Stimulated activated CD8-positive, alpha-beta memory T cell treated with anti-CD3 and anti-CD28 coated beads, Interleukin-7, amount 100 ng/mL, for 48 hours (primary cell): ENCODE measurements at regions not wholly inside any gene's neighbourhood (a gene's known extent, or its start where the extent isn't known, plus 50 kb on each side); places are given as distances from the start of the nearest gene placed in this dataset.
A peak's percentile ranks its signal among the peaks of the same experiment; 100 is the strongest.
"Not testable (repeated sequence)": the region's sequence is repeated elsewhere in the genome, so short reads cannot be mapped to it uniquely, and the experiment has no call there.

Experiments
- DNase-seq, 2 donors: peaks; one replicate each; pipeline ENCODE4 v3.0.0-alpha.2; 2020; ENCODE audit warnings: low read depth in 1 of 2; ENCODE audit errors: extremely low read depth in 1 of 2

DNA sequence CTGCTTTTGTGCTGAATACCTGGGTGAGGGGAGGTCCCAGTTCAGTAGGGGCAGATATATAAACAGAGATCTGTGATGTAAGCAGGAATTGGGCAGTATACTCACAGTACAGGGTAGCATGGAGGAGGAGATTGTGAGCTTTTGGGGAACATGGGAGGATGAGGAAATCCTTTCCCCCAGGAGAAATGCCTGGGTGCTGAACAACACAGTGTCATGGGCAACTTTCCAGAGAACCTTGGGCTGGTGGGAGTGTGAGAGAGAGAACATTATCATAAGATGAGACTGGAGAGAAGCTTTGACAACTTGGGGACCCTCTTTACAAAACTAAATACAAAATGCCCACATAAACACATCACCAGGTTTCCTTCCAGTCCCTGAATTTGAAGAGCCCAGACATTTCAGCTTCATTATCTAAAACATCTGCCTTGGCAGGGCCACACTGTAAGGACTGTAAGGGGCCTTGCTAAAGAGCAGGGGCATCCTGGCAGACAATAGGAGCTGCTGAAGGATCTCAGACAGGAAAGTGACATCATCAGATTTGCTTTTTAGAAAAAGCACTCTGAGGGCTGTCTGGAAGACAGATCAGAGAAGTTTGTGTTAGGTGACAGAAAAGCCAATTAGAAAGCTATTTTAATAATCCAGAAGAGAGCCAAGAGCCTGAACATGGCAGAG lies 105.1 kb upstream of the FOXN2 start:
- DNase-seq = no peak

DNA sequence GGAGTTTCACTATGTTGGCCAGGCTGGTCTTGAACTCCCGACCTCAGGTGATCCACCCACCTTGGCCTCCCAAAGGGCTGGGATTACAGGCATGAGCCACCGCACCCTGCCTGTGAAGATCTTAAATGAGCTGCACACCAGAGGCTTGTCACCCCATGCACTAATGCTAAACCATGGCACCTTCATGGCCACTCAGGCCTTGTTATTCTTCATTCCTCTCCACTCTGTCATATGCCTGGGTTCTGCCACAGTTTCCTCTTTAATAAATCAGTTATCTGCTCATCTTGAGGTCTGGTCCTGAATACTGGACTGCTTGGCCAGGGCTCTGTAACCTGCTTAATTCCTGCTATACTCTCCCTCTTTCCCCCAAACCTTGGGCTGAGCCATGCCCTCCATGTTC lies 104.3 kb upstream of the FOXN2 start:
- DNase-seq = no peak

DNA sequence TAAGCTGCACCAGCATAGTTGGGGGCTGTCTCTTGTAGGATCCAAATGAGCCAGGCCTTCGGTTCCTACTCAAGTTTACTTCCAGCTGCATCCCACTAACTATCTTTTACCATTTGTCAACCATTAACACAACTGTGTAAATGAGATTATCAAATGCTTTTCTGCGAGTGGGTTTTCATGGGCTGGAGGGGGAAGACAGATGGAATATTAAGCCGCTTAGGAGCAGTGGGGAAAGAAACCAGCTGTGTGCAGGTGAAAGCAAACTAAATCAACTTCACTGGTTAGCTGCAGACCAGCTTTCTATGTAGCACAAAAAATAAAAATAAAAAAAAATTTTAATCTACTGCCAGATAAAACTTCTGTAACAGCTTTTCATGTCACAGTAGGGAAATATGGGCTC lies 100.8 kb upstream of the FOXN2 start:
- no peak for DNase-seq

DNA sequence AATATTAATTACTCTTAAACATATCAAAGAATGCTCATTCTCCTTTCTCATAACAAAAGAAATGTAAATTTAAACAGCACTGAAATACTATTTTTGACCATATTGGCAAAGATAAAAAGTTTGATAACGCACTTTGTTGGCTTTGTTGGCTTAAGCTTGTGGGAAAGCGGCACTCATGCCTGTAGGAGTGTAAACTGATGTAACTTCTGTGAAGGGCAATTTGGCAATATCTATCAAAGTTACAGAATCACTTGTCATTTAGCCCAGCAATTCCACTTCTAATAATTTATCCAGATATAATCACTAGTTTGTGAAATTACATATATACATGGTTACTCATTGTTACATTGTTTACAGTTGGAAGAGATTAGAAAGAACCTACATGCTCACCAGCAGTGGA lies 96.3 kb upstream of the FOXN2 start:
- DNase-seq = no peak

DNA sequence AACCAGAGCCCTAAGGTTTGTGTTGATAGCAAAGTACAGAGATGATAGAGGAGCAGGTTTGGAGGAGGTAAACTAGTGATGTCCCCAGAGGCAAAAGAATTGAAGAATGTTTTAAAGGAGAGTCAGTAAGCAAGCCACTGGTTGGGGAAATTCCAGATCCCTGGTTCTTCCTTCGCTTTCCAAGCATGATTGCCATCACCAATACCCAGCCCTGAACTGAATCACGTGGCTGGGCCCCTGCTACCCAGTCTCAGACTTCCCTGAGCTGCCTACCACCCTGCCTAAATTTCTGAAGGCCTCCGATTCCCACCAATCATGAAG lies 95.3 kb upstream of the FOXN2 start:
- no peak for DNase-seq

DNA sequence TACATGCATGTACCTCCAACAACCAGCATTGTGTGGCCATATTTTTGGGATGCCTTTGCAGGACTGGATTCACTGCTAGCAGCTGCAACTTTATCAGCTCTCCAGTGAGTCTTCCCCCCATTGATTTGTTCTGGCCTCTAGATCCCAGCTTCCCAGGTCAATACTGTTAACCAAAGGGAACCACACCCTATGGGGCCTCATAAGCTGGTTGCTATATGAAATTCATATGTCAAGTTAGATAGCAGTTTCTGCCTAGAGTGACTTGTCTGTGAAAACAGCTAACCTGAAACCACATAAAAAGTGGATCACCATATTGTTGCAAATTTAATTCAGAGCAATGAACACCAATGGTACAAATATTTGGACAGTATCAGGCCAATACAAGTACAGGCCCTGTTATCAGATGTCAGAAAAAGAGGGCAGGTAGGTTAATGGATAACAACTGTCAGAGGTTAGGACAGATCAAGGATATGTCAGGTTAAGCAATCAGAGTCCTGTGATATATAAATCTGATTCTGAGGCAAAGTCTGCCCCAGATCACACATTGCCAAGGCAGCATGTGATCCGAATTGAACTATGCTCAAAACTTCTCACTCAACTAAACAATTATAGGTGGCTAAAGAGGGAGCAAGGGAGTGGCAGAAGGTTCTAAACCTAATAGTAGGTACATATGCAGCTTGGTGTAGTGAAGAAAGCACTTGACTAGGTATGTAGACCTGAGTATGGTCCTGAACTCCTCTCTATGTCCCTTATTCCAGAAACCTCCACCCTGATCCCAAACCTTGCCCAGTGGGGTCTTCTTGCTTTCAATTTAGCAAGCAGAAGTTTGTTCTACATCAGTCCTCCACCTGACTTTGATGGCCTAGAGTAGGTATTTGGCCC lies 94.7 kb upstream of the FOXN2 start:
- DNase-seq = no peak

DNA sequence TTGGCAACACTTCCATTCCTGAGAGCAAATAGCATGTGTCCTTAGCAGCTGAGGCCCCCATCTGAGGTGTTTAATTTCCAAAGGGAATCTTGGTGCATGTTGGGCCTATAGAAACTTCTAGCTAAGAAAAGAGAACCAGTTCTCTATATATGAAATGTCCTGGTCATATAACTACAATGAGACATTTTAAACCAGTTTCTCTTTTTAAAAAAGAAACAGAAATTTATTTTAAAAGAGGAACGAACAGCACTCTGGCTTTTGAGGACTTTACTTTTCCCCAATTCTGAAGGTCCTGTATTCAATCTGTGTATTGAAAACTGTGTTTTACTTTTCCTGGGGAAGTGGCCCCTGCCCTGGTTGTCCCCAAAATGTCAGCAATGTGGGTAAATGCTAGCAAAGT lies 94.0 kb upstream of the FOXN2 start:
- no peak for DNase-seq

DNA sequence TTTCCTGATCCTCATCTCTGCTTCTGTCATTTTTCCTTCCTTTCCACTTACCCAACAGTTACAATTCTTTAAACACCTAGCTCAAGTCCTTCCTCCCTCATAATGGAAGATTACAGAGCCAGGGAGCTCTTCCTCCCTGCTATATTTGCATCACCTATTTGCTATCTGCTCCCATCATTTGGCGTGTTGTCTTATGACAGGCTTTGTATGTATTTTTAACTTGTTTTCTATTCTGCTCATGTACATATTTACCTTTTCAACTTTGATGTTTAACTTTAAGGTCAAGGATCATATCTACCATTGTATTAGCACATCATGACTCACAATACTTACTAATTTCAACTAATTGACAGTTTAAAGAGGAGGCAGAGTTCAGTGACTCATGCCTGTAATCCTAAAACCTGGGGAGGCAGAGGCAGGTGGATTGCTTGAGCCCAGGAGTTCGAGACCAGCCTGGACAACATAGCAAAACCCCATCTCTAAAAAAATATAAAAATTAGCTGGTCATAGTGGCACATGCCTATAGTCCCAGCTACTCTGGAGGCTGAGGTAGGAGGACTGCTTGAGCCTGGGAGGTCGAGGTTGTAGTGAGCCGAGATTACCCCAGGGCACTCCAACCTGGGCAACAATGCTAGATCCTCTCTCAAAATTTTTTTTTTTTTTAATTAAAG lies 92.5 kb upstream of the FOXN2 start:
- DNase-seq = no peak

DNA sequence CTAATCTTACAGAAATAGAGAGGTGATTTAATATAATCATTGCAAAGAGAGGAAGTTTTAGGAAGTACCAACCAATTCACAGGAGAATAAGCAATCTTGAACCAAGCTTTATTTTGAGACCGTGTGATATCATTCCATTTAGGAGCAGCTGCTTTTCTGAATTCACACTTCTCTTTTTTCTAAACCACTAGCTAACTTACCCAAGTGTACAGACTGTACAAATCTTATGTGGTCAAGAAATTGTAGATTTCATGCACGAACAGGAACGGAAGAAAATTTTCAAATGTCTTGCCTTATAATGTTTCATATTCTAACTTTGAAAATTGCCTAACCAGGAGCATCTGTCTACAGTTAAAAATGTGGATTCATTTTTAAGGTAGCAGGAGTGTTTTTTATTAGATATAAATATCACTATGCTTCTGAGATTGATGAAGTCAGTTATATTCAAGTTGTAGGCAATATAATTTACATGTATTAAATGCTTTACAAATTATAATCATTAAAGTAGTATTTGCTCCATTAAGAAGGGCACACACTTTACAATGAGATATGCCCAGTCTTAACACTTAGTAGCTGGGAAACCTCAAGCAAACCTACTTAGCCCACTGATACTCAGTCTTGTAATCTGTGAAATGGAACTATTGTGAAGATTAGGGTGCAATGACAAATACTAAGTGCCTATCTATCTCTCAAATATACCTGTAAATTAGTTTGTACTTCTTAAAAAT lies 86.7 kb upstream of the FOXN2 start:
- no peak for DNase-seq

DNA sequence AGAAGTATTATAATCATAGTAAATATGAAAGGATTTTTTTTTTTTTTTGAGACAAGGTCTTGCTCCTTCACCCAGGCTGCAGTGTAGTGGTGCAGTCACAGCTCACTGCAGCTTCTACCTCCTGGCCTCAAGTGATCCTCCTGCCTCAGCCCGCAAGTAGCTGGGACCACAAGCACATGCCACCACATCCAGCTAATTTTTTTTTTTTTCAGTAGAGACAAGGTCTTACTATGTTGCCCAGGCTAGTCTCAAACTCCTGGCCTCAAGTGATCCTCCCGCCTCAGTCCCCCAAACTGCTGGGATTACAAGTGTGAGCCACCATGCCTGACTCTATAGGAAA lies 86.2 kb upstream of the FOXN2 start:
- DNase-seq = no peak

DNA sequence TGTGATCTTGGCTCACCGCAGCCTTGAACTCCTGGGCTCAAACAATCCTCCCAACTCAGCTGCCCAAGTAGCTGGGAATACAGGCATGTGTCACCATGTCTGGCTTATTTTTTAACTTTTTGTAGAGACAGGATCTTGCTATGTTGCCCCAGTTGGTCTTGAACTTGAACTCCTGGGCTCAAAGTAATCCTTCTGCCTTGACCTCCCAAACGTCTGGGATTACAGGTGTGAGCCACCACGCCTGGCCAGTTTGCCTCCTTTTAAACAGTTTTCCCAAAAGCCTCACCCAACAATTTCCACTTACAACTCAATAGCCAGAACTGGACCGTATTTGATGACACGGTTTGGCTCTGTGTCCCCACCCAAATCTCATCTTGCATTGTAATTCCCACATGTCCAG lies 85.4 kb upstream of the FOXN2 start:
- DNase-seq = no peak

DNA sequence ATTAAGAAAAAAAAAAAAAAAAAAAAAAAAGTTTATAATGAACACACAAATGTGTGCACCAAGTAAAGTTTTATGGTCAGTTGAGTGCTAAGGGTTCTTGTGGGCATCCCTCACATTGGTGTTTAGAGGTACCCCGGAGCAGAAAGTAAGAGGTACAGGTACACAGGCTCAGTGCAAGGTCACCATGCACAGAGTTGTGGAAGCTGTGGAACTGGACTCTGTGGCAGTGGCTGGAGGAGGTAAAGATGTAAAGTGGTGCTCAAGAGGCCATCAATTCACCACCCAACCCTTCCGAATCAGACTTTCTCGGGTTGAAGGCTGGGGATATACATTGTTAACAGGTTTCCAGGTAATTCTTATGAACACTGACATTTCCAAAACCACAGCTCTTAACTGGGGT lies 83.6 kb upstream of the FOXN2 start:
- no peak for DNase-seq

DNA sequence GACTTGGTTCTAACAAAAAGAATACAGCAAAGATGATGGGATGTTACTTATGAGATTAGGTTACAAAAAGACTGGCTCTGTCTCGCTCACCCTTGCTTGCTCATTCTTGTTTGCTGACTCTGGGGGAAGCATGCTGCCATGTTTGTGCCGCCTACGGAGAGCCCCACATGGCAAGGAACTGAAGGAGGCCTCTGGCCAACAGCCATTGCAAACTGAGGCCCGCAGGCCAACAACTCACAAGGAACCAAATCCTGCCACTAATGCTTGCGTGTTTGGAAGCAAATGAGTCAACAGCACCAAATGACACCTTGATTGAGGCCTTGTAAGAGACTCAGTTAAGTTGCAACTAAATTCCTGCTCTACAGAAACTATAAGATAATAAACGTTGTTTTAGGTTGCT lies 82.1 kb upstream of the FOXN2 start:
- no peak for DNase-seq

DNA sequence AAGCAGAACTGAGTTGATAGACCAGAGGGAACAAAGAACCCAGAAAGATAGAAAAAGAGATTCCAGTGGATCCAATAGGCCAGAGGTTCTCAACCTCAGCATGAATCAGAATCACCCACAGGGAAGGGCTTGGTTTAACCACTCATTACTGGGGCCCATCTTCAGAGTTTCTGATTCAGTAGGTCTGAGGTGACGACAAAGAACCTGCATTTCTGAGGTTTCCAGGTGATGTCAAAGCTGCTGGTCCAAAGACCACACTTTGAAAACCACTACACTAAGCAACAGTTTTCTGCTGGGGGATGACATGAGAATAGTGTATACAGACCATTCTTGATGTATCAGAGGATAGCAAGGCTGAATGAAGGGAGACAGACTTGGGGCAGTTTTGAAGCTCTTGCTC lies 81.5 kb upstream of the FOXN2 start:
- DNase-seq = peak in 1 of 2 donors; percentile 37

DNA sequence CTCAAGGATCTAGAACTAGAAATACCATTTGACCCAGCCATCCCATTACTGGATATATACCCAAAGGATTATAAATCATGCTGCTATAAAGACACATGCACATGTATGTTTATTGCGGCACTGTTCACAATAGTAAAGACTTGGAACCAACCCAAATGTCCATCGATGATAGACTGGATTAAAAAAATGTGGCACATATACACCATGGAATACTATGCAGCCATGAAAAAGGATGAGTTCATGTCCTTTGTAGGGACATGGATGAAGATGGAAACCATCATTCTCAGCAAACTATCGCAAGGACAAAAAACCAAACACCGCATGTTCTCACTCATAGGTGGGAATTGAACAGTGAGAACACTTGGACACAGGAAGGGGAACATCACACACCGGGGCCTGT lies 80.7 kb upstream of the FOXN2 start:
- not testable (repeated sequence) for DNase-seq

DNA sequence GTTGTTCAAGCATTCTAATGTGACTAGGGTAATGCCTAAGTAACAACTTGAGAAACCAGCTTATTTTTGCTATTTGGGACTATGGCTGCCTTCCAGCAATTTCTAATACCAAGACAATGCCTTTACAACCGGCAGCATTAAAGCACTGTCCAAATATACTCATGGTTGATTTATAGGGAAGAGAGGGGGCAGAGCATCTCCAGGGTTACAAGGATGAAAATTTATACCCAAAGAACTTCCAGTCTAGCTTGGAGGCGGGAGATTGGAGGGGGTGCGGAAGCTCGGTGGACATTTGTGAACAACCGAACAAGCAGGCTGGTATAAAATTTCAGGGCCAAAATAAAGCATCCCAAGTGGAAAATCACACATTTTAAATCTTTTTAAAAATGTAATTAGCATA lies 79.4 kb upstream of the FOXN2 start:
- no peak for DNase-seq

DNA sequence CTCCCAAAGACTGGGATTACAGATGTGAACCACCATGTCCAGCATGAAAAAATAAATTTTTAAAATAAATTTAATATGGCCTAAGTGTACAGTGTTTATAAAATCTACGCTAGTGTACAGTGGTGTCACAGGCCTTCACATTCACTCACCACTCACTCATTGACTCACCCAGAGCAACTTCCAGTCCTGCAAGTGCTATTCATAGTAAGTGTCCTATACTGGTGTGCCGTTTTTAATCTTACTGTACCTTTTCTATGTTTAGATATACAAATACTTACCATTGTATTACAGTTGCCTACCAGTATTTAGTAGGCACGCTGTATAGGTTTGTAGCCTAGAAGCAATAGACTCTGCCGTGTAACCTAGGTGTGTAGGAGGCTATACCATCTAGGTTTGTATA lies 76.1 kb upstream of the FOXN2 start:
- DNase-seq = no peak

DNA sequence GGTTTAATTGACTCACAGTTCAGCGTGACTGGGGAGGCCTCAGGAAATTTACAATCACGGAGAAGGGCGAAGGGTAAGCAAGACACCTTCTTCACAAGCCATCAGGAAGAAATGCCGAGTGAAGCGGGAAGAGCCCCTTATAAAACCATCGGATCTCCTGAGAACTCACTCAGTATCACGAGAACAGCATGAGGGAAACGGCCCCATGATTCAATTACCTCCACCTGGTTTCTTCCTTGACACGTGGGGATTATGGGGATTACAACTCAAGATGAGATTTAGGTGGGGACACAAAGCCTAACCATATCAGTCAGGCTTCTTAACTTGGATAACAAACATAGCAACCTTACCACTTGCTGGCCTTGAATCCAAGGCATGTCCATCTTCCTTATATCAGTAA lies 73.6 kb upstream of the FOXN2 start:
- DNase-seq = no peak

DNA sequence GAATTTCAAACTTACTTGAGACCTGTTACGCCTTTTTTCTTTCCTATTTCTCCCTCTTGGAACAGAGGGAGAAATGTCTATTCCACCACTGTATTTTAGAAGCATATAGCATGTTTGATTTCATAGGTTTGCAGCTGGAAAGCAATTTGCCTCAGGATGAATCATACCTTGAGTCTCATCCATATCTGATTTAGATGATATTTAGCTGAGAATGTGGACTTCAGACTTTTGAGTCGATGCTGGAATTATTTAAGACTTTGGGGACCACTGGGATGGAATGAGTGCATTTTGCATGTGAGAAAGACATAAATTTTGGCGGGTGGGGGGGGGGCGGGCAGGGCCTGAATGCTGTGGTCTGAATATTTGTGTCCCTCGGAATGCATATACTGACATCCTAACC lies 67.3 kb upstream of the FOXN2 start:
- DNase-seq = no peak

DNA sequence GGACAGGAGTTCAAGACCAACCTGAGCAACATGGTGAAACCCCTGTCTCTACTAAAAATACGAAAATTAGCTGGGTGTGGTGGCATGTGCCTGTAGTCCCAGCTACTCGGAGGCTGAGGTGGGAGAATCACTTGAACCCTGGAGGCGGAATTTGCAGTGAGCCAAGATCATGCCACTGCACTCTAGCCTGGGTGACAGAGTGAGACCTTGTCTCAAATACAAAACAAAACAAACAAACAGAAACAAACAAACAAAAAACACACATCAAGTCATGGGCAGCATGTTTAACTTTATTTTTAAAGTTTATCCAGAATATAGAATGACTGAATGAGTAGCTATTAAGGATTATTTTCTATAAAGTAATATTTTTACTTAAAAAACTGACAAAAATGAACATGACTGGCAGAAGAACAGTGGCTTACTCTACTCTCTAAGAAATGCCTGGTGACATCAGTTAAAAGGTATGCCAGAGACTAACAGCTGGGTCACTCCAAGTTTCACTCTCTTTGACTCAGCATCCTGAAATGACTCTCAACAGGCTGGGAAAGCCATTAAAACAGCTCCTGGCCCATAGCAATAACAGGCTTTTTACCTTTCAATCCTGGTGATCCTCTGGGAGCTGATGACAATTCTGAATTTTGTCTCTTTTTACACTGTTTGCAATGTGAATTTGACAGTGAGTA lies 66.1 kb upstream of the FOXN2 start:
- no peak for DNase-seq

DNA sequence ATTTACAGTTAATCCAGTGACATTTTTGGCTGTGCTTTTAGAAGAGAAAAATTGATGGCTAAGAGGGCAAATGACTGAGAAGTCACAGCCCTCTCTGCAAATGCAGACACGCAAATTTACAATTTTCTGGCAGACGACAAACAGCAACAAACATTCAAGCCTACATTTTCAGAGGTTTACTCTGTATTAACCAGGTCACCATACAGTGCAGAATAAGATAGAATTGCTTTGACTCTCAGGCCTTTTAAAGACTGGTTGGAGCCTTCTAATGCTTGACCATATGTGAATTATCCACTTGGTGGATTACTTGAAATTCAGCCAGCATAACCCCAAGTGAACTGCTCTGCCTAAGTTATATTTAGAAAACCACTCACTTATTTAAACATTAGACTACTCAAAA lies 65.5 kb upstream of the FOXN2 start:
- DNase-seq = no peak
